NCI-H1092 treated with DMSO at 0.1 percent for 48 hours (cell line): ENCODE measurements at regions not wholly inside any gene's neighbourhood (a gene's known extent, or its start where the extent isn't known, plus 50 kb on each side); places are given as distances from the start of the nearest gene placed in this dataset.

Experiments
- DNase-seq: peaks from one replicate; lab custom pipeline; 2025; lab: John Stamatoyannopoulos, UW

DNA sequence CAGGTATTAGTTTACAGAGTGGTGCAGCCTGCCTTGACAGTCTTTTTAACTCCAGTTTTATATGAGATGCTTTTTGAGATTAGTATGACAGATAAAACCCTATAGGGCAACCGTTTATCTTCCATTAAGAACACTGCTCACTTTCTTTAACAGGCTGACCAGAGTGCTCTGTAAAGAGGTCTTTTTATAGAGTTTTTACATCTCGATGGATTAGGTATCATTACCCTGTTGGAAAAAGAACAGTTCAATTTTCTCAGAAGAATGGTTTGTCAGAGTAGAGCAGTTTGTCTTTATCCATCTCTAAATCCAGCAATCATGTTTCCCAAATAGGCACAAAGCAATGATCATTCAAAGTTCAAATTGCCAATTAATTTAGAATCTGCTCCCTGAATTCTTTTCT is 395.2 kb upstream of the ARGLU1 start:
- no peak for DNase-seq

DNA sequence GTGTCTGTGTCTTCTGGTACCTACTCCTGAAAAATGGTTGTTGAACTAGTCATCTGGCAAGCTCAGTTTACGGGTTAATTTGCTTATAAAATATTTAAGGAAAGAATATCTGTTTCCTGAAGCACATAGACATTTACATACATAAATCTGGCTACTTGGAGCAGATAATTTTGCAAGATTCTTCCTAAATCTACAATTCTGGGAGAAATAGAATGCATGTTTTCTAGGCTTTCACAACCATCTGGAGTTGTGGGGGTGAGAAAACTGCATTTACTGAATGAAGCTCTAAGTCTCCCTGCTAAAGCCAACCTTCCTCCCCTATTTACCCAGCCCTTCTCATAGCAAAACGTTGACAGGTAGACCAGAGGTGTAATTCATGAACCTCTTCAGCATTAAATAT is 393.7 kb upstream of the ARGLU1 start:
- DNase-seq: no peak

DNA sequence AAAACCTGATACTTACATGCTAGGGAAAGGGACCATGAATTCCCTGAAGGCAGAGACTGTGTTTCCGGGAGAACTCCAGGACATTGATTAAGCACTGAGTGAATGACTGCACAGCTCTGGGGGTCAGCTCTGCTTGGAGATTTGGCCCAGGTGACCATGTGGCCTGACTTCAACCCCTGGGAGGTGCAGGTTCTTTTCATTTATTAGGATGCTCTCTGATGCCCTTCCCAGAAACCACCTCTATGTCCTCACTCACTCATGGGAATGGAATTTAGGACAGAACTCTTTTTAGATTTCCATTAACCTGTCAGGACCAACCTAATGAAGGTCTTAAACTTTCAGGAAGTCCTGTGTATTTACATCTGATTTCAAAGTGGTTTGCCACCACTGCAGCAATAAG is 393.3 kb upstream of the ARGLU1 start:
- no peak for DNase-seq

DNA sequence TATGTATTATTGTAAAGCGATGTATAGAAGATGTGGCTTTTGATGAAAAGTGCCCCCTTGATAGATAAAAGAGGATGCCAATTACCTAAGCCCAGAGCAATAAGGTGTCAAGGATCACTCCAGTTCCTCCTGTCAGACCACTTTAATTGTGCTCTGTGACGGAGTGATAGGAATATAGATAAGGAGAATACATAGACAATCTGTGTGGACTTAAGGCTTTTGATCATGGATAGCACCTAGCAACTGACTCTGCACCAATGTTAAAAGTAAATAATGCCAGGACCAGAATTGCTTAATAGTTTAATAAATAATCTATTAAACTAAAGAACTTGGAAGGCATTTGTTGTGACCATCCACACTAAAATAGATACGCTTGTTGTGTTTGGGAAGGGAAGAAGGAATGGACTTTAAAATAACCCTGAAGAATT is 390.7 kb upstream of the ARGLU1 start:
- no peak for DNase-seq

DNA sequence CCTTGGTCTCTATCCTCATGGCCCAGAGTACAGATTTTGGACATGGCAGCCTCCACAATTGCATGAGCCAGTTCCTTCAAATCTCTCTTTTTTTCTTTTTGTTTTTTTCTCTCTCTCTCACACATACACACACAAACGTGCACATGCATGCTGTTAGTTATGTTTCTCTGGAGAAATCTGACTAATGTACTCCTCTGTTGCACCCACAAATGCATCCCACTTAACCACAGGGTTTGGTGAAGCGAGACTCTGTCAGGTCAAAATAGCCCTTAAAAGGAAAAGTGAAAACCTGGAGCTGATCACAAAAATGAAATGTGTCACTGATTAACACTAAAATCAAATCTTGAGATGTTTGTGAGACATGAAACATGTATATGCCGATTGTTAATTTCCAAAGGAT is 374.6 kb upstream of the ARGLU1 start:
- DNase-seq: no peak

DNA sequence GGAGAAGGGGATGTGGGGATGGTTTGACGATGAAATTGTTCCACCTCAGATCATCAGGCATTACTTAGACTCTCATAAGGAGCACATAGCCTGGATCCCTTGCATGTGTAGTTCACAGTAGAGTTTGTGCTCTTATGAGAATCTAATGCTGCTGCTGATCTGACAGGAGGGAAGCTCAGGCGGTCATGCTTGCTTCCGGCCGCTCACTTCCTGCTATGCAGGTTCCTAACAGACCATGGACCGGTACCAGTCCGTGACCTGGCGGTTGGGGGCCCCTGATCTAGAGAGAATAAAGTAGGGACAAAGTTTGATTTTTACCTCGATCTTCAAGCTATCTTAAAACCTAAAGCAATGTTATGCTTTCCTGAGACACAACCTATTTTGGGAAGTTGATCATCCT is 373.8 kb upstream of the ARGLU1 start:
- no peak for DNase-seq

DNA sequence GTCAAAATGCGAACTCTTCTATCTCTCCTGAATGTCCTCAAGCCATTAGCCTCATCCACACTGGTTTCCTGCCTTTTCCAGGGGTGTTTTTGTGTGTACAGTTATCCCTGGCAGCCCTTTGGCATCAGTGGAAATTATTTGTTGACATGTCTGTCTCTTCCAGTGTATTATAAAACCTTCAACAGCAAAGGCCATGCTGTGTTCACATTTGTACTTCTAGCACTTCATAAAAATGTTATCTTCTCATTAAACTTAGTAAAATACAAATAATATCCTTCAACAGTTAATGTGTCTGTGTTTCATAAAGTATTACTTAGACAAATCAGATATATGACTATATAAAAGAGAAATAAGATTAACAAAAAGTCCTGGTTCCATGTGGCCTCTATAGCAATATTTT is 359.5 kb upstream of the ARGLU1 start:
- DNase-seq: no peak

DNA sequence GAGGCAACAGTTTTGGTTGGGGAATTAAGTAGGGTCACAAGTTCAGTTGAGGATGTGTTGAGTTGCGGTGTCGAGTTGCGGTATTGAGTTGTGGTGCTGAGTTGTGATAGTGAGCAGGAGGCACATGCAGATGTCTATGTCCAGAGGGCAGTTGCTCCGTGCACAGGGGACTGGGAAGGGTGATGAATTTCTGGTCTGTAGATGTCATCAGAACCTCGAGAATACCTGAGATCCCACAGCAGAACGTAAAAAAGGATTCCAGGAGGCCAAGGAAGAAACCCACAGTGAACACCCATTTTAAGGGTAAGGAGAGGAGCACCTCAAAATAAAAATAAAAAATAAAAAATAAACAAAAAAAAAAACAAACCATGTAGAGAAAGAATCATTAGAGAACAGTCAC is 354.4 kb upstream of the ARGLU1 start:
- DNase-seq: no peak

DNA sequence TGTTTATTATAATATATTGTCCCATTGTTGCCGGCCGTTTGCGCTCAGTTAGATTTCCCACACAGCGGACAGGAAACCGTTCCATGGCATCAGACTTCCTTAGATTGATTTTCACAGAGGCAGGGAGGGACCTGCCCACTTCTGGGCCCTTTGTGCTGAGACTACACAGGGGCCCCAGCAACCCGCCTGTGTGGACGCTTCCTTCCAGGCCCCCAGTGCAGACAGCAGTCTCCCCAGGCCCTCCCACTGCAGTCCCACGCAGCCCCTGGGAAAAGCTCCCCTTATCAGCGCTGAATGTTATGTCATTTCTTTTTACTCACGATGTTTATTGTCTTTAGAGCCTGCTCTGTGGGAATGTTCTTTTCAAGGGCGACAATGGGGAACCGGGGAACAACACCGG is 351.7 kb upstream of the ARGLU1 start:
- DNase-seq: no peak

DNA sequence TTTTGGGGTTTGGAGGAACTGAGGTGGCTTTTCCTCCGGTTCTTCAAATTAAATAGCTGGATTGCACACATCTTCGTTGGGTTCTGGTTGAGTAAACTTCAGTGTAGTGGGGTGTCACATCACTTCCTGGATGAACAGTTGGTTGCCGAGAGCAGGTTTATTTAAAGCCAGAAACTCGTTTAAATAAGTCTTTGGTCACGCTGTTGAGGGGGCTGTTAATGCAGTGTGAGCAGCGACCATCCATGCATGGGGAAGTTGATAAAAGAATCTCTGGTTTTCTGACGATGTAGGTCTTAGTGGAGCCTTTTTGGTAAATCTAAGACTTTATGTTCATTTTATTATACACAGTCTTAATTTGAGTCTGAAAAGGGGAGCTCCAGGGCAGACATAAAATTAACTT is 351.2 kb upstream of the ARGLU1 start:
- no peak for DNase-seq

DNA sequence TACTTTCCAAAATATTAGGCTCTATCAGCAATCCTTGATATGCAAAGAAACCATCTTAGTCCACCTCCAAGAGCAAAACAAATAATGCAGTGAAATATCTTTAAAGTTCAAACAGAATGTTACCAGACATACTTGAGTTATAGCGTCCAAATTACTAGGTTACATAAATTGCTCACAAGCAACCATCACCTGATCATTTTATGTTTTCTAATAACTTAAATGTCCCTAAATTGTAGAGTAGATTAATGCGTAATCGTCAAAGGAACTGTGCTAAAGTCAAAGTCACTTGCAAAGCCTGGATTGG is 350.6 kb upstream of the ARGLU1 start:
- no peak for DNase-seq

DNA sequence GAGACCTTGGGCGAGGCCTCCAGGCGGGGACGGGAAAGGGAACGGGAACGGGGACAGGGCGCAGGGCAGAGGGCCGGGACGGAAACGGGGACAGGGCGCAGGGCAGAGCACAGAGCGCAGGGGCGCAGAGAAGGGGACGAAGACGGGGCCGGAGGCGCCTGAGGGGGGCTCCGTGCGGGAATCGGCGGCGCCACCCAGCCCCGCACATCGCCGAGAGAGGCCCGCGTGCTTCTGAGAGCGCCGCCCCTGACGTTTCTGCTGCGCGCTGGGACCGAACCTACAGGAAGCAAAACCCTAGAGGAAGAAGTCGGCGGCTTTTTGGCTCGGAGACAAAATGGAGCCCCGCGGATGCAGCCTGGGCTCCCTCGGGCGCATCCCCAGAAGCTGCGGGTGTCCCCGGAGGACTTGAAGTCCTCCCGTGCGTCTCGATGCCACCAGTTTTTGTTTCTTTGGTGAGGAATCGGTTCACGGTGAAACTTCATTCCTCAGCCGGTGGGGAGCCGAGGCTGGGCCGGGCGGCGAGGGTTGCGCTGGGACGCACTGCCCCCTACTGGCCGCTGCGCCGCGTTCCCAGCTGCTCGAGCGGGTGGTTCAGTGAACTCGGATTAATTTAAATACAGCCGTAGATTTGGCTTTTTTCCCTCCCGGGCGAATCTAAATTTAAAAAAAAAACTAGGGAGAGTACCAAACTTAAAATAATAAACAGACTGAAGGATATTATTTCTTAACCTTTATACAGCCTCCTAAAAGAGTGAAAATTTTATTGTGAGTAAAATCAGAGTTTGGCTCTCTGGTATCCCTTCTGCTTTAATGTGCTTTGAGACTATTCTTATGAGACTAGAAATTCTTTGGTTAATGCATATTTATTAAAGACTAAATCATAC is 350.0 kb upstream of the ARGLU1 start:
- DNase-seq: peak; percentile 52

DNA sequence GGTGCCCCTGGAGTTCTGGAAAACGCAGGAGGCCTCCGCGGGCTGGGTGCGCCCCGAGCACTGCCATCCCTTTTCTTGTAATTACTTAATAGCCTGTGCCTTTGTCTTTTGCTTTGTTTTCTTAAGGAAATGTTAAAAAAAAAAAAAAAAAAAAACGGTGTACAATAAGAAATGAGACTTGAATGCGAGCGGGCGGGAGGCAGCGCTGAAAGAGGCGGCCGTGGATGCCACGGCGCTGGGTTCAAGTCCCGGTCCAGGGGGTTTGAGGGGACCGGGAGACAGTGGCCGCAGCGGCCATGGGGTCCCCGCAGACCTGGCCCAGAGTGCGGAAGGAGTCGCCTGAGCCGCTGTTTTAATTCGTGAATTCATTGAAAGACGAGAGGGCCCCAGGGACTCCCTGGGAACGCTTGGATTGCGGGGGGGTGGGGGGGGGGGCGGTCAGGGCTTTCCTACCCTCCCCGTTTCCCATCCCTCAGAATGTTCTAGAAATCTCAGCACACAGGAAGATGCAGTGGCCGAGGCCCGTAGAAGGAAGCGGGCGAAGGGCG is 349.2 kb upstream of the ARGLU1 start:
- no peak for DNase-seq

DNA sequence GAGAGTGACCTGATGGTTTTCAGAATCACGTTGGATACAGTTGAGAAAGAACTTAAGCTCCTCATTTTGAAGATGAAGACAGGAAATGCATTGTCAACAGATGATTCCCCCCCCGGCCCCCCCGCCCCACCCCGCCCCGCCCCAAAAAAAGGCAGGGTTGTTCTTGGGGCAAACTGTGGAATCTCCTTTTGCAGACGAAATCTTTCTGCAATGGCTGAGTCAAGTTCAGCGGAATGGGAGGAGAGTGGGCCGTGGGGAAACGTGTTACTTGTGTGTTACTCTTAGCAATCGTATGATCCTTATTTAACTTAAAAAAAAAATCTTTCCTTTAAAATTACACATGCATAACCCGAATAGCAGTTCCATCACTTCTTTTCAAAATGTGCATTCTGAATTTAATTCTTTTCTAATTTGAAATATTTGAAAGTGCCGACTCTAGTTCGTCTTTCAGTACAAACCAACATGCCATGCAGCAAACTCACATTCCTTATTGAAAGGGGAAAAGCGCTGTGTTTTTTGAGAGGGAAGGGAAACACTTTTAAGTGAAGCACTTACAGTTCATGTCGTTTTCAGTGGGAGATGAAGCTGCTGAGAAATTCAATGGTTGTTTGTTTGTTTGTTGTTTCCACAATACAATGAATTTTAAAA is 348.5 kb upstream of the ARGLU1 start:
- DNase-seq: no peak

DNA sequence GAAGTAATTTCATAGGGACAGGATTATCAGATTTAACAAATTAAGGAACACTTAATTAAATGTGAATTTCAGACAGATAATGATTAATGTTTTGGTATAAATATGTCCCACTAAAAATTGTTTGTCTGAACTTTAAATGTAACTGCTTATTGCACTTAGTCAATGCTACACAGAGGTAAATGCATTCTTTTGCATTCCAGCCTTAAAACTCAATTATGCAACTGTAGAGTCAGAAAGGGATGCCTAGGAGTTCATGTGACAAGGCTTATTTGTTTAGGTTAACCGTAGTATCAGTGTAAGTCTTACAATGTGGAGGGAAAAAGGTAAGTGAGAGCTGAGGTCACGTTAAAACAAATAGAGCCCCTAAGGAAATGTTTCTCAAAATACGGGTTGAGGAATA is 347.2 kb upstream of the ARGLU1 start:
- no peak for DNase-seq

DNA sequence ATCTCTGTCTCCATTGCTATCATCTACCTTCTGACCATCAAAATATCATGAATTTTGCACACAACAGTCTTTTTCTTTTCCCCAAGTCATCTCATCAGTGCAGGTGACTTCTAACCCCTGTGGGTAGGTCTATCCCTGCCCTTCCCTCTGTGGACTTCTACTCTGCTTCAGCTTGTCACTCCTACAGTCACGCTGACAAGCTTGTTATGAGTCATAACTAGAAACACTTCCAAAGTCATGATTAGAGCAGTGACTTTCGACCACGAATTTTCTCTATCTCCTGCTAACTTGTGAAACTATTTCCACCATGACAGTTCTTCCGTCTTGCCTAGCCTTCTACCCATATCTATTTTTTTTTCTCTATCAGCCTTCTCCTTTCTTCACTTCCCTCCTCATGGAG is 343.7 kb upstream of the ARGLU1 start:
- DNase-seq: no peak

DNA sequence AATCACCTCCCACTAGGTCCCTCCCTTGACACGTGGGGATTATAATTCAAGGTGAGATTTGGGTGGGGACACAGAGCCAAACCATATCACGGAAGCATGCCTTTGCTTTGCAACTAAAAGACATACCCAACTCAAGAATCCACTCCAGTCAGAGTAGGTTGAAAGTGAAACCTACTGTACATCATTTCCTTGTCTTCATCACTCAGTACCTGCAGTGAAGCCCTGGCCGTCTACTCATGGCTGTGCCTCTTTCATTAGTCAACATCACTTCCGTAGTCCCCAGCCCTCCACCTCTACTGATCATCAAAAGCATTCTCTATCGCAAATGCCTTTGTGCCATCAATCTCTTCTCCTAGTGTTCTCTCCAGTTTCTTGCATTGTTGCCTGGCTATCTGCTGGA is 343.1 kb upstream of the ARGLU1 start:
- no peak for DNase-seq

DNA sequence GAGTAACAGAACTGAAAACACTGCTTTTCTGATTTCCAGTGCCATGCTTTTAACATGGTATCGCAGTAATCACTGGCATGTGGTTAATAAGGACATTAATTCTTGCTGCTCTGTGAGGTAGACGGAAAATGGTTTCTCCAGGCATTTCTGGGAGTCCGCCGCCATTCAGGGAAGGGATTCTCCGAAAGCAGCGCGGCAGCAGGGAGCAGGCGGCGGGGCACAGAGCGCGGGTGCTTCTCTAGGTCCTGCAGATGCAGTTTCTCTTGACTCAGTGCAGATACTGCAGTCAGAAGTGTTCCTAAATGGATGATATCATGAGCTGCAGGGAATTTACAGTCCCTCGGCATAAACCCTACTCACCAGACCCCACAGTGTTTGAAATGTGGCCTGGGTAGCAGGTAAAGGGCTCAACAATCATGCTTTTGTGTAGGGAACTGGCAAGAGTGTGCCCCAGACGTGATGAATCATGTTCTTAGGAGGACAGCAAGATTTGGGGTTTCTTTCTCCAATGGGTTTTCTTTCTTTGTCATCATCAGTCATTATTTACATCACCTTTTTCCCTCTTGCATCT is 338.6 kb upstream of the ARGLU1 start:
- DNase-seq: no peak

DNA sequence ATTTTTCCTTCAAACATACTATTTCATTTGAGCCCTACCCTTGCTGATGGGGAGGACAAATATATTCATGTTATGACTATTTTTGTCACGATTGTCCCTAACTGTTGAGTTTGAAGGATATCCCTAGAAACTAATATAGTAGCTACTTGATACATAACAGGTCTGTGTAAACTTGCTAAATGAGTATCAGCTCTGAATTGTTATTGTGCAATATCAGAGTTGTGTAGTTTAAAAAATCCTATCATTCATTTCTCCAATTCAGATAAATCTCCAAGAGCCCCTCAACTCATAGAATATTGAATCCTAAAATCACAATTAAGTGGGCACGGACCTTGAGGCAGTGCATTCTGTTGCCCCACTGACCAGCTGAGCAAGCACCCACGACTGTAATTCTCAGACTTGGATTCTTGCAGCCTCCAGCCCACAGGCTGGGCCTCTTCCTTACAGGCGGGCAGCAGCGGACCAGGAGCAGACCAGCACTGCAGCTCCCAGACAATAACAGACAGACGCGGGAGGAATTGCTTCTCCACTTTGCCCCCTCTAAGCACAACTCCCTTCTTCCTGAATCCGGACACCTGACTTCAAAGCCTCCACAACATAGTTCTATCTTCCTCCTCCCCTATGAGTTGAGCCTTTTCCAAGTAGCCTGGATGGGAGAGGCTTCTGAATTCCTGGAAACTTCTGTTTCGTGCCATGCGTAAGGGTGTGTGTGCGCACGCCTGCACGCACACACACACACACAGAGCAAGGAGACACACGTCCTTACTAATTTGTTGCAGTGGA is 337.6 kb upstream of the ARGLU1 start:
- DNase-seq: no peak

DNA sequence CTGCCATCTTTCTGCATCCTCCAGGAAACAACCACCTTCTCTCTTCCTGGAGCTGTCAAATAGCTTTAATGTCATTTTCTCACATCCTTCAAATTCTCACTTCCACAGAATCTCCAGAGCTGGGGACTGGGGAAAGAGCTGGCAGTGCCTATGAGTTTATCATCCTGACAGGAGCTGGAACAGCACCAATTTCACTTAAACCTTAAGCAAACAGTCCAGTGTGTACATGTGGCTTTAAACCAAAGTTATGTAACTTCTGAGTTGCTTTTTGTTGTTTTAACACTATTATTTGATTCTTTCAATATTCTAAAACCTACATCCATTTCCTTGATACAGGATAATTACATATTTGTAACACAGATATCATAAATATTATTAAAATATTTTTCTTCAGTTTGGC is 331.5 kb upstream of the ARGLU1 start:
- no peak for DNase-seq

DNA sequence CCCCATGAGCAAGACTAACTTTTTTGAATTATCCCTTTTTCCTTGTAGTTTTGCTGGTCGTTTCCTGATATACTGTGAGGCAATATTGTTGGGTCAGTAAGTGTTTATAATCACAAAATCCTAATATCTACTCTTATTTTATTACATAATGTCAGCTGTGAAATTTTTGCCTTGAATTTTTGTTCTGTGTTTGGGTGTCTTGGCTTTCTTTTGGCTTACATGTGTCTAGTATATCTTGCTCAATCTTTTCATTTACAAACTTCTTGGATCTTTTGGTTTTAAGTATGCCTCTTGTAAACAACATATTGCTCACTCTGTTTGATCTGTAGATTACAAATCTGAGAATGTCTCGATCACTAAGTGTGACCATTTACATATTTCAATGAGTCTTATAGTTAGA is 330.3 kb upstream of the ARGLU1 start:
- no peak for DNase-seq

DNA sequence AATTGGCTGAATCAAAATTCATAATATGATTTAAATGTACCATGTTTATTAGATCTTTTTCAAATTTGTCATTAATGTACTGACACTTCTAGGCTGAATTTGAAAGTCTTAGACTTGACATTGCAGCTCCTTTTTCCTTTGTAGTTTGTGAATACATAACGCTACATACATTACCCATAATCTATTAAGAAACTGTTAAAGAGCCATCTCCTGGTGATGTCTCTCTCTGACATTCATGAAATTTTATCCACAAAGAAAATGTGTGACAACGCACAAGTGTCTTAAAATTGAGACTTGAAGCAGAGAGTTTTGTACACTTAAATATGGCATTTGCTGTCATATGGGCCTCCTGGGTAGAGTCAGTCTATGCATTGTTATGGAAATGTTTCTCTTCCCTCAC is 320.2 kb upstream of the ARGLU1 start:
- DNase-seq: no peak

DNA sequence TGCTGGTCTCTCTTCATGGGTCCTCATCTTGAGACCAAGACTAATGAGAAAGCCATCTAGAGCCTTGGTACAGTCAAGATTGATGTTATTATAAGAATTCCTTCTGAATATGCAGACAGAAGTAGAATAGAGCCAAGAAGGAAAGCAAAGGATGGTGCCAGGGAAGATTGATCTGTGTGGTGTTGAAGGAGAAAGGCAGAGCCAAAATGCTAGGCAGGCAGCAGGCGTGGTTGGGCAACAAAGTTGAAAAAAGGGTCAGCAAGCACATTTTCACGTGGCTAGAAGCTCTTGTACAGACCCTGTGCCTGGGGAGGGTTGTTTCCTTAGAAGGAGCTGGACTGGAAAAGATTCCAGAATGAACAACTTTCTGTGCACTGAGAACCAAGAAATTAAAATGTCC is 319.7 kb upstream of the ARGLU1 start:
- no peak for DNase-seq
